ENCODE measurements at regions not wholly inside any gene's neighbourhood (a gene's known extent, or its start where the extent isn't known, plus 50 kb on each side); places are given as distances from the start of the nearest gene placed in this dataset.
"Not testable (repeated sequence)": the region's sequence is repeated elsewhere in the genome, so short reads cannot be mapped to it uniquely, and the experiment has no call there.

DNA sequence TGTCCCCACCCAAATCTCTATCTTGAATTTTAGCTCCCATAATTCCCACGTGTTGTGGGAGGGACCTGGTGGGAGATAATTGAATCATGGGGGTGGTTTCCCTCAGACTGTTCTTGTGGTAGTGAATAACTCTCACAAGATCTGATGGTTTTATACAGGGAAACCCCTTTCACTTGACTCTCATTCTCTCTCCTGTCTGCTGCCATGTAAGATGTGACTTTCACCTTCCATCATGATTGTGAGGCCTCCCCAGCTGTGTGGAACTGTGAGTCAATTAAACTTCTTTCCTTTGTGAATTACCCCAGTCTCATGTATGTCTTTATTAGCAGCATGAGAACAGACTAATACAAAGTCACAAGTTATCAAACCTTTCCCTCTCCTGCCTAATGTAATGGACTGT is 106.3 kb upstream of the CDK6 start:
- TF ChIP-seq, protein P1, sequence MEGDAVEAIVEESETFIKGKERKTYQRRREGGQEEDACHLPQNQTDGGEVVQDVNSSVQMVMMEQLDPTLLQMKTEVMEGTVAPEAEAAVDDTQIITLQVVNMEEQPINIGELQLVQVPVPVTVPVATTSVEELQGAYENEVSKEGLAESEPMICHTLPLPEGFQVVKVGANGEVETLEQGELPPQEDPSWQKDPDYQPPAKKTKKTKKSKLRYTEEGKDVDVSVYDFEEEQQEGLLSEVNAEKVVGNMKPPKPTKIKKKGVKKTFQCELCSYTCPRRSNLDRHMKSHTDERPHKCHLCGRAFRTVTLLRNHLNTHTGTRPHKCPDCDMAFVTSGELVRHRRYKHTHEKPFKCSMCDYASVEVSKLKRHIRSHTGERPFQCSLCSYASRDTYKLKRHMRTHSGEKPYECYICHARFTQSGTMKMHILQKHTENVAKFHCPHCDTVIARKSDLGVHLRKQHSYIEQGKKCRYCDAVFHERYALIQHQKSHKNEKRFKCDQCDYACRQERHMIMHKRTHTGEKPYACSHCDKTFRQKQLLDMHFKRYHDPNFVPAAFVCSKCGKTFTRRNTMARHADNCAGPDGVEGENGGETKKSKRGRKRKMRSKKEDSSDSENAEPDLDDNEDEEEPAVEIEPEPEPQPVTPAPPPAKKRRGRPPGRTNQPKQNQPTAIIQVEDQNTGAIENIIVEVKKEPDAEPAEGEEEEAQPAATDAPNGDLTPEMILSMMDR (IDR thresholded peaks at IDR 0.05; ENCODE audit: low read depth, low read length, missing input control), result not testable (repeated sequence)
- TF ChIP-seq, protein P2, sequence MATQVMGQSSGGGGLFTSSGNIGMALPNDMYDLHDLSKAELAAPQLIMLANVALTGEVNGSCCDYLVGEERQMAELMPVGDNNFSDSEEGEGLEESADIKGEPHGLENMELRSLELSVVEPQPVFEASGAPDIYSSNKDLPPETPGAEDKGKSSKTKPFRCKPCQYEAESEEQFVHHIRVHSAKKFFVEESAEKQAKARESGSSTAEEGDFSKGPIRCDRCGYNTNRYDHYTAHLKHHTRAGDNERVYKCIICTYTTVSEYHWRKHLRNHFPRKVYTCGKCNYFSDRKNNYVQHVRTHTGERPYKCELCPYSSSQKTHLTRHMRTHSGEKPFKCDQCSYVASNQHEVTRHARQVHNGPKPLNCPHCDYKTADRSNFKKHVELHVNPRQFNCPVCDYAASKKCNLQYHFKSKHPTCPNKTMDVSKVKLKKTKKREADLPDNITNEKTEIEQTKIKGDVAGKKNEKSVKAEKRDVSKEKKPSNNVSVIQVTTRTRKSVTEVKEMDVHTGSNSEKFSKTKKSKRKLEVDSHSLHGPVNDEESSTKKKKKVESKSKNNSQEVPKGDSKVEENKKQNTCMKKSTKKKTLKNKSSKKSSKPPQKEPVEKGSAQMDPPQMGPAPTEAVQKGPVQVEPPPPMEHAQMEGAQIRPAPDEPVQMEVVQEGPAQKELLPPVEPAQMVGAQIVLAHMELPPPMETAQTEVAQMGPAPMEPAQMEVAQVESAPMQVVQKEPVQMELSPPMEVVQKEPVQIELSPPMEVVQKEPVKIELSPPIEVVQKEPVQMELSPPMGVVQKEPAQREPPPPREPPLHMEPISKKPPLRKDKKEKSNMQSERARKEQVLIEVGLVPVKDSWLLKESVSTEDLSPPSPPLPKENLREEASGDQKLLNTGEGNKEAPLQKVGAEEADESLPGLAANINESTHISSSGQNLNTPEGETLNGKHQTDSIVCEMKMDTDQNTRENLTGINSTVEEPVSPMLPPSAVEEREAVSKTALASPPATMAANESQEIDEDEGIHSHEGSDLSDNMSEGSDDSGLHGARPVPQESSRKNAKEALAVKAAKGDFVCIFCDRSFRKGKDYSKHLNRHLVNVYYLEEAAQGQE (IDR thresholded peaks at IDR 0.05), result not testable (repeated sequence)
- TF ChIP-seq RAD21 (IDR thresholded peaks at IDR 0.05), result not testable (repeated sequence)
- TF ChIP-seq, protein P3, sequence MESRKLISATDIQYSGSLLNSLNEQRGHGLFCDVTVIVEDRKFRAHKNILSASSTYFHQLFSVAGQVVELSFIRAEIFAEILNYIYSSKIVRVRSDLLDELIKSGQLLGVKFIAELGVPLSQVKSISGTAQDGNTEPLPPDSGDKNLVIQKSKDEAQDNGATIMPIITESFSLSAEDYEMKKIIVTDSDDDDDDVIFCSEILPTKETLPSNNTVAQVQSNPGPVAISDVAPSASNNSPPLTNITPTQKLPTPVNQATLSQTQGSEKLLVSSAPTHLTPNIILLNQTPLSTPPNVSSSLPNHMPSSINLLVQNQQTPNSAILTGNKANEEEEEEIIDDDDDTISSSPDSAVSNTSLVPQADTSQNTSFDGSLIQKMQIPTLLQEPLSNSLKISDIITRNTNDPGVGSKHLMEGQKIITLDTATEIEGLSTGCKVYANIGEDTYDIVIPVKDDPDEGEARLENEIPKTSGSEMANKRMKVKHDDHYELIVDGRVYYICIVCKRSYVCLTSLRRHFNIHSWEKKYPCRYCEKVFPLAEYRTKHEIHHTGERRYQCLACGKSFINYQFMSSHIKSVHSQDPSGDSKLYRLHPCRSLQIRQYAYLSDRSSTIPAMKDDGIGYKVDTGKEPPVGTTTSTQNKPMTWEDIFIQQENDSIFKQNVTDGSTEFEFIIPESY (IDR thresholded peaks at IDR 0.05), result not testable (repeated sequence)

Data from liver (tissue), 3 donors.